GM12878 (cell line): ENCODE measurements at regions not wholly inside any gene's neighbourhood (a gene's known extent, or its start where the extent isn't known, plus 50 kb on each side); places are given as distances from the start of the nearest gene placed in this dataset.

Experiments used
- ATAC-seq: fragments of 200-7000 bp; cut with Tn5 transposase; 3 replicates; pipeline ENCODE4 v1.9.1; 2020; ENCODE audit warnings: mild to moderate bottlenecking, moderate library complexity
- BruUV-seq: library from RNA; stranded (reverse); fragments of 400-500 nt; replicated peaks from 2 replicates; lab custom pipeline; 2021; lab: Mats Ljungman, UMichigan
- CTCF ChIA-PET: fragments of 300-600 bp; sonication (Branson Sonifier 250); formaldehyde crosslinking; extraction: SDS; loops from one replicate; lab custom pipeline; 2021; ENCODE audit warnings: inconsistent platforms; lab: Yijun Ruan, JAX
- POLR2A ChIA-PET: fragments of 350-600 bp; formaldehyde crosslinking; extraction: SDS; loops from one replicate; lab custom pipeline; 2021; ENCODE audit warnings: inconsistent platforms; lab: Charles Lee
- RAD21 ChIA-PET: fragments of 300-600 bp; sonication (Branson Sonifier 250); formaldehyde crosslinking; loops from one replicate; lab custom pipeline; 2023; ENCODE audit warnings: antibody characterized with exemption; ENCODE audit not compliant: unreplicated experiment; lab: Charles Lee
- SMC1A ChIA-PET: fragments of 300-600 bp; sonication (Branson Sonifier 250); formaldehyde crosslinking; loops from one replicate; lab custom pipeline; 2023; ENCODE audit not compliant: unreplicated experiment, uncharacterized antibody; lab: Charles Lee
- DNase-seq: peaks from one replicate; pipeline ENCODE4 v3.0.0-alpha.2; 2011; ENCODE audit warnings: low read depth, low spot score
- FAIRE-seq: peaks from 3 replicates; lab custom pipeline; 2011; peaks lifted over from hg19 to GRCh38; lab: Jason Lieb, UNC
- H2AFZ ChIP-seq: 2 replicates; pipeline ENCODE4 v1.6.0; 2011; ENCODE audit warnings: low read depth, low read length, control low read depth; ENCODE audit not compliant: control insufficient read depth
- H3K27ac ChIP-seq: 2 replicates; pipeline ENCODE4 v1.5.1; 2011; ENCODE audit warnings: control low read depth; ENCODE audit not compliant: control insufficient read depth, insufficient read depth
- H3K27me3 ChIP-seq, 2 experiments: replicated peaks in 1 of 2; 2 replicates each; pipeline versions ENCODE4 v1.6.0 to v1.6.1; 2011; ENCODE audit warnings: low read length in 1 of 2; ENCODE audit not compliant: control insufficient read depth in 2 of 2, insufficient read depth in 2 of 2
- H3K36me3 ChIP-seq, 2 experiments: 2 replicates each; pipeline ENCODE4 v1.5.1; 2011; ENCODE audit warnings: low read length in 1 of 2; ENCODE audit not compliant: control insufficient read depth in 2 of 2, insufficient read depth in 2 of 2
- H3K4me1 ChIP-seq: 2 replicates; pipeline ENCODE4 v1.6.1; 2011; ENCODE audit warnings: mild to moderate bottlenecking, low read length, moderate library complexity, mixed read lengths; ENCODE audit not compliant: control insufficient read depth, insufficient read depth
- H3K4me2 ChIP-seq: 2 replicates; pipeline ENCODE4 v1.6.0; 2011; ENCODE audit warnings: control low read depth; ENCODE audit not compliant: control insufficient read depth, insufficient read depth
- H3K4me3 ChIP-seq: fragments of 200-600 bp; sonication (generic); 2 replicates; pipeline ENCODE4 v1.5.1; 2016
- H3K79me2 ChIP-seq: 2 replicates; pipeline ENCODE4 v1.6.0; 2011; ENCODE audit warnings: low read length; ENCODE audit not compliant: control insufficient read depth, insufficient read depth
- H3K9ac ChIP-seq: 2 replicates; pipeline ENCODE4 v1.8.0; 2011; ENCODE audit warnings: low read length, control low read depth, mixed read lengths; ENCODE audit not compliant: control insufficient read depth, insufficient read depth
- H3K9me3 ChIP-seq: replicated peaks from 3 replicates; pipeline ENCODE4 v1.5.1; 2011; ENCODE audit warnings: mild to moderate bottlenecking, low read length; ENCODE audit not compliant: control insufficient read depth, insufficient read depth
- H4K20me1 ChIP-seq: 2 replicates; pipeline ENCODE4 v1.6.0; 2011; ENCODE audit not compliant: control insufficient read depth, insufficient read depth
- GATAD2B ChIP-seq: fragments of 450-650 bp; conservative IDR thresholded peaks from 2 replicates; pipeline ENCODE4 v1.6.1; 2017; ENCODE audit warnings: low read depth, mild to moderate bottlenecking, moderate library complexity
- PRDM15 ChIP-seq: fragments of 450-650 bp; formaldehyde crosslinking; IDR thresholded peaks from 2 replicates; pipeline ENCODE4 v1.4.0; 2020; ENCODE audit warnings: mild to moderate bottlenecking, moderate library complexity
- RUNX3 ChIP-seq: IDR thresholded peaks from 2 replicates; pipeline ENCODE4 v1.6.1; 2012; ENCODE audit warnings: low read length, inconsistent platforms
- SMAD5 ChIP-seq: IDR thresholded peaks from 2 replicates; pipeline ENCODE4 v1.6.1; 2016; ENCODE audit warnings: antibody characterized with exemption, low read depth
- YBX1 ChIP-seq: fragments of 450-650 bp; IDR thresholded peaks from 2 replicates; pipeline ENCODE4 v1.6.1; 2016; ENCODE audit warnings: antibody characterized with exemption
- WGBS: methylation state at CpG from one replicate; pipeline ENCODE4 v1.1.6; 2016; ENCODE audit warnings: low lambda C conversion rate; ENCODE audit not compliant: insufficient replicate concordance, insufficient coverage; ENCODE audit errors: missing lambda C conversion rate; 5-methylcytosine and 5-hydroxymethylcytosine counted together
- in situ Hi-C: fragments of 300-500 bp; cut with MboI; formaldehyde crosslinking; loops from 9 replicates; pipeline ENCODE4 v1.14.3; 2018; ENCODE audit warnings: mixed read lengths
- intact Hi-C: fragments of 100-400 bp; cut with micrococcal nuclease; formaldehyde crosslinking; loops from one replicate; pipeline ENCODE4 v1.14.2; 2022; ENCODE audit not compliant: unreplicated experiment
- TF ChIP-seq, protein P1 (sequence below): IDR thresholded peaks from 2 replicates; pipeline ENCODE4 v1.6.1; 2012; ENCODE audit warnings: low read depth, low read length, improper control_type of control experiment
- TF ChIP-seq, protein P2 (sequence below): fragments of 450-650 bp; IDR thresholded peaks from 2 replicates; pipeline ENCODE4 v1.6.1; 2017; ENCODE audit warnings: mild to moderate bottlenecking

- Histone ChIP-seq H3K9me3 (no peaks in the 10 kb centered on the region), H3K4me2 (no peak overlapping the region), H3K36me3 (no peaks in the 10 kb centered on the region), H3K27me3 (no peaks in the 10 kb centered on the region), H3K4me1 (no peaks in the 10 kb centered on the region), H3K79me2 (no peaks in the 10 kb centered on the region), H2AFZ (no peak overlapping the region), H3K27ac (no peak overlapping the region), H3K9ac (no peak overlapping the region), H3K4me3 (no peak overlapping the region), H4K20me1 (no peaks in the 10 kb centered on the region)
- RAD21 ChIA-PET, result no interaction called here
- intact Hi-C loops (no loop called here), in situ Hi-C loops (no loop called here)
- ATAC-seq (no peak), DNase-seq (no peak), FAIRE-seq (no peak)
- CTCF ChIA-PET, result interaction anchor here (0.8 to 1.2 kb wide), 2 partner anchors 9 to 238 kb away, joined by 3 to 4 read pairs; no protein-coding TSS in a partner anchor
- SMC1A ChIA-PET, result interaction anchor here (1.0 to 1.3 kb wide), 2 partner anchors 9 to 15 kb away, joined by 3 to 4 read pairs; no protein-coding TSS in a partner anchor
- no TSS peak for BruUV-seq
- WGBS, result 83% methylated on average over 5 of the region's 5 CpGs
- POLR2A ChIA-PET, result no interaction called here
- TF ChIP-seq YBX1 (no peak), SMAD5 (no peak), GATAD2B (no peak)
Observed at GRCh38 chr16:47880653-47881052, 275.1 kb downstream of the ABCC12 start.

- no peaks in the 10 kb centered on the region for H4K20me1 ChIP-seq
- intact Hi-C loops, result no loop called here
- in situ Hi-C loops, result no loop called here
- no peaks in the 10 kb centered on the region for H3K9me3 ChIP-seq
- no peak overlapping the region for H3K27ac ChIP-seq
- no peaks in the 10 kb centered on the region for H3K4me1 ChIP-seq
- no peak overlapping the region for H2AFZ ChIP-seq
- H3K9ac ChIP-seq, result no peak overlapping the region
- H3K36me3 ChIP-seq, result no peaks in the 10 kb centered on the region
- no peak for DNase-seq
- no peak overlapping the region for H3K4me3 ChIP-seq
- no TSS peak for BruUV-seq
- CTCF ChIA-PET, result interaction anchor here (1.8 to 5.9 kb wide), 2 partner anchors 238 to 280 kb away, joined by 6 to 54 read pairs; no protein-coding TSS in a partner anchor
- H3K4me2 ChIP-seq, result no peak overlapping the region
- no peaks in the 10 kb centered on the region for H3K27me3 ChIP-seq
- SMC1A ChIA-PET, result no interaction called here
- no peak for FAIRE-seq
- no peaks in the 10 kb centered on the region for H3K79me2 ChIP-seq
- 26% methylated on average over 3 of the region's 3 CpGs for WGBS
- ATAC-seq, result no peak
- RAD21 ChIA-PET, result interaction anchor here (1.3 kb wide), 1 partner anchor 236 kb away, joined by 3 read pairs; no protein-coding TSS in a partner anchor
- POLR2A ChIA-PET, result no interaction called here
- TF ChIP-seq, protein P1, sequence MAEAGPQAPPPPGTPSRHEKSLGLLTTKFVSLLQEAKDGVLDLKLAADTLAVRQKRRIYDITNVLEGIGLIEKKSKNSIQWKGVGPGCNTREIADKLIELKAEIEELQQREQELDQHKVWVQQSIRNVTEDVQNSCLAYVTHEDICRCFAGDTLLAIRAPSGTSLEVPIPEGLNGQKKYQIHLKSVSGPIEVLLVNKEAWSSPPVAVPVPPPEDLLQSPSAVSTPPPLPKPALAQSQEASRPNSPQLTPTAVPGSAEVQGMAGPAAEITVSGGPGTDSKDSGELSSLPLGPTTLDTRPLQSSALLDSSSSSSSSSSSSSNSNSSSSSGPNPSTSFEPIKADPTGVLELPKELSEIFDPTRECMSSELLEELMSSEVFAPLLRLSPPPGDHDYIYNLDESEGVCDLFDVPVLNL, result no peak
- TF ChIP-seq, protein P2, sequence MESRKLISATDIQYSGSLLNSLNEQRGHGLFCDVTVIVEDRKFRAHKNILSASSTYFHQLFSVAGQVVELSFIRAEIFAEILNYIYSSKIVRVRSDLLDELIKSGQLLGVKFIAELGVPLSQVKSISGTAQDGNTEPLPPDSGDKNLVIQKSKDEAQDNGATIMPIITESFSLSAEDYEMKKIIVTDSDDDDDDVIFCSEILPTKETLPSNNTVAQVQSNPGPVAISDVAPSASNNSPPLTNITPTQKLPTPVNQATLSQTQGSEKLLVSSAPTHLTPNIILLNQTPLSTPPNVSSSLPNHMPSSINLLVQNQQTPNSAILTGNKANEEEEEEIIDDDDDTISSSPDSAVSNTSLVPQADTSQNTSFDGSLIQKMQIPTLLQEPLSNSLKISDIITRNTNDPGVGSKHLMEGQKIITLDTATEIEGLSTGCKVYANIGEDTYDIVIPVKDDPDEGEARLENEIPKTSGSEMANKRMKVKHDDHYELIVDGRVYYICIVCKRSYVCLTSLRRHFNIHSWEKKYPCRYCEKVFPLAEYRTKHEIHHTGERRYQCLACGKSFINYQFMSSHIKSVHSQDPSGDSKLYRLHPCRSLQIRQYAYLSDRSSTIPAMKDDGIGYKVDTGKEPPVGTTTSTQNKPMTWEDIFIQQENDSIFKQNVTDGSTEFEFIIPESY, result no peak
- TF ChIP-seq RUNX3, result no peak
- no peak for TF ChIP-seq PRDM15 (CRISPR knock-in tag)
Observed at GRCh38 chr16:47877166-47877565, 278.6 kb downstream of the ABCC12 start.
